GM12875 (cell line): ENCODE measurements at regions not wholly inside any gene's neighbourhood (a gene's known extent, or its start where the extent isn't known, plus 50 kb on each side); places are given as distances from the start of the nearest gene placed in this dataset.

ENCODE experiments used
- H3K4me3 ChIP-seq: one replicate; pipeline ENCODE4 v1.5.1; 2011; ENCODE audit warnings: low read depth, low read length, control low read depth
- TF ChIP-seq, protein P1 (sequence below): IDR thresholded peaks from 2 replicates; pipeline ENCODE4 v1.5.1; 2011; ENCODE audit warnings: low read depth, mild to moderate bottlenecking, control low read depth, inconsistent platforms, low read length, moderate library complexity, borderline replicate concordance; ENCODE audit not compliant: insufficient read depth

DNA sequence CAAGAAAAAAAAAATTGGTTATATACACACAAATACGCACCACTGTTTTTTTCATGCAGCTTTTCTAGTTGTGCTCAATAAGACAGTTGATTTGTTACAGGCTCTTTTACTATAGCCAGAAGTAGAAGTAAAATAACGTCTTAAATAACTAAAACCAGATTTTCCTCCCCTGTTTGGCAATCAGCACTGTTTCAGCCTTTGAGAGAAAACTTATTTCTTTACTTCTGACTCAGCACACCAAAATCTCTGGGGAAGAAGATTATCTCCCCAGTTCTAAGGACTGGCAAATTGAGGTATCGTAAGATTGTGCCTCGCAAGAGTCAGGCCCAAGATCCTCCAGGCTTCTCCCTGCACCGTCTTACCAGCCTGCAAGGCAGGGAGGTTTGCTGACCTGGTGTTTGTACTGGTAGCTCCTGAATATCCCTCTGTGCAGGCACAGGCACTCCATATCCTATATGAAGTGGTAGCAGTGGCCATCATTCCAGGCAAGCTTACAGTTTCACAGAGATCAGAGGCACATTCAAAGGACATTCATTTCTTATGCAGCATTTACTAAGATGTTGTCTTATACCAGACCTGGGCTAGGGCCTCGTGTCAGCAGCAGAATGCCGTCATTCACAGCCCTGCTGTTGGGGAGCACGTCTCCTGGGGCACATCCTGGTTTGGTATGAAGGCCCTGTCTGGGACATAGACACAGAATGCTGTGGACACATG lies 268.2 kb downstream of the ZNF536 start:
- TF ChIP-seq, protein P1, sequence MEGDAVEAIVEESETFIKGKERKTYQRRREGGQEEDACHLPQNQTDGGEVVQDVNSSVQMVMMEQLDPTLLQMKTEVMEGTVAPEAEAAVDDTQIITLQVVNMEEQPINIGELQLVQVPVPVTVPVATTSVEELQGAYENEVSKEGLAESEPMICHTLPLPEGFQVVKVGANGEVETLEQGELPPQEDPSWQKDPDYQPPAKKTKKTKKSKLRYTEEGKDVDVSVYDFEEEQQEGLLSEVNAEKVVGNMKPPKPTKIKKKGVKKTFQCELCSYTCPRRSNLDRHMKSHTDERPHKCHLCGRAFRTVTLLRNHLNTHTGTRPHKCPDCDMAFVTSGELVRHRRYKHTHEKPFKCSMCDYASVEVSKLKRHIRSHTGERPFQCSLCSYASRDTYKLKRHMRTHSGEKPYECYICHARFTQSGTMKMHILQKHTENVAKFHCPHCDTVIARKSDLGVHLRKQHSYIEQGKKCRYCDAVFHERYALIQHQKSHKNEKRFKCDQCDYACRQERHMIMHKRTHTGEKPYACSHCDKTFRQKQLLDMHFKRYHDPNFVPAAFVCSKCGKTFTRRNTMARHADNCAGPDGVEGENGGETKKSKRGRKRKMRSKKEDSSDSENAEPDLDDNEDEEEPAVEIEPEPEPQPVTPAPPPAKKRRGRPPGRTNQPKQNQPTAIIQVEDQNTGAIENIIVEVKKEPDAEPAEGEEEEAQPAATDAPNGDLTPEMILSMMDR = no peak
- no peak overlapping the region for H3K4me3 ChIP-seq

DNA sequence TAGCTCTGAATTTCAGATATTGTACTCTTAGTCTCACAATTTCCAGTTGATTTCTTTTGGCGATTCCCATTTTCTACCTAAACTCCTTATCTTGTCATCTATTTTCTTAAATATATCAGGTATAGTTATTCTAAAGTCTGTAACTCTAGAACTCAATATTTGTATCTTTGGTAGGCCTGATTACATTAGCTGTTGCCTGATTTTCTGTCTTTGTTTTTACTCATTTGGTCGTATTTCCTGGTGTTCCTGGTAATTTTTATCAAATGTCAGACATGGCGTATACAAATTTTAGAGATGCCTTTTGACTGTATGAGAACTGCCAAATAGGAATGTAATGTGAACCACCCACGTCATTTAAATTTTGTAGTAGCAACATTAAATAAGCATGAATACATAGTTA lies 266.7 kb downstream of the ZNF536 start:
- TF ChIP-seq, protein P1 = no peak

DNA sequence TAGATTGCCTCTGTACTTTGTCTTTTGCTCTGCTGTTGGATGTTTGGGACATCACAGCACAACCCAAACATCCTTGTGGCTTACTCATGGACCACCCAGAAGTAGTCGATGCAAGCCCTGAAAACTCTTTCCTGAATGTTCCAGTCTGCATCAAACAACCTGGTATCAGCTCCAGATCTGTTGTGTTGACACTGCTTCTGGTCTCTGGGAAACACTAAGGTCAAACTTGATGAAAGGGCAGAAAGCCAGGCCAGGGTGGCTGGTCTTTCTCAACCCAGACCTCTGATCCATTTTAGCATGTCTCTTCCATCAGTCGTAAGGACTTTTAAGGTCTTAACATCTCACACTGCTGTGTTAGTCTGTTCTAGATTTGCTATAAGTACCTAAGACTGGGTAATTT lies 265.7 kb downstream of the ZNF536 start:
- TF ChIP-seq, protein P1 = no peak

More for the DNA sequence above, 266.7 kb downstream of the ZNF536 start:
- no peak overlapping the region for H3K4me3 ChIP-seq

DNA sequence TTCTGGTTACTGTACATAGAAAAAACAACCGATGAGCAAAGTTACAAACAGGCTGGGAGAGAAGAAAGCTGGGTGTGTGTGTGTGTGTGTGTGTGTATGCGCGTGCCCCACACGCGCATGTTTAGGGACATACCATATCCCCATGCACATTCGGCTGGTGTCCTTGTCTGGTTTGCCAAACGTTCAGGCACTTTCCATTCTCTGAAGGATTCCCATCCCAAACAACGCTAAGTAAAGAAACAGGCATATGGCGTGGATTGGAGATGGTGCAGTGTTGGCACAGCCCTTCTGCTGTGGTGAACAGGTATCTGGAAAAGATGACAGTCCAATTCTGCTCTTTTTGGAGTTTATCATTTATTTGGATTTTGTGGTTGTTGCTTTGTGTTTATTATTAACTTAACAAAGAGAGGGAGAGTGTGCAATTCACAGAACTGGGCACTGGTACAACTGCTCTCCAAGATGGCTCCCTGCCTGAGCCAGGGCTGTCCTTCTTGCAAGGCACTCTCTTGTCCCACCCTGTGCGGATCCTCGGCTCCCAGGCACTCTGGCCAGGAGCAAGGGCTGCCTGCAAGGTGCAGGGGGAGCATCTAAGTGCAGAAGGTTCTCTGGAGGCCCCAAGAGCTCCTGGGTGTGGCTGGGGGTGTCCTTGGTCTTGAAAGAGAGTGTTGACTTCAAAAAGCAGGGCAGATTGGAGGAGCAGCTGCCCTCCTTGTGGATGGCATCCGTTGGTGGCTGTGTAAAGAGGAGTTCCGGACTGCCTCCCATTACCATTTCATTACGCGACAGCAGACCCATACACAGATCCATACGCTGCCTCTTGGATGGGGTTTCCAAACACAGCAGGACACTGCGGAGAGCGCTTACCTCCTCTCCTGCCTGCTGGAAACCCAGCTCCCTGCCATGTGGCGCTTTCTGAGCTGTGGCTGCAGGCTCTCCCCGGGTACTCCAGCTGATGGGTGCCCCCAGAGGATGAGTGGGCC lies 263.1 kb downstream of the ZNF536 start:
- TF ChIP-seq, protein P1 = no peak
- no peak overlapping the region for H3K4me3 ChIP-seq

More for the DNA sequence above, 265.7 kb downstream of the ZNF536 start:
- H3K4me3 ChIP-seq = no peak overlapping the region

DNA sequence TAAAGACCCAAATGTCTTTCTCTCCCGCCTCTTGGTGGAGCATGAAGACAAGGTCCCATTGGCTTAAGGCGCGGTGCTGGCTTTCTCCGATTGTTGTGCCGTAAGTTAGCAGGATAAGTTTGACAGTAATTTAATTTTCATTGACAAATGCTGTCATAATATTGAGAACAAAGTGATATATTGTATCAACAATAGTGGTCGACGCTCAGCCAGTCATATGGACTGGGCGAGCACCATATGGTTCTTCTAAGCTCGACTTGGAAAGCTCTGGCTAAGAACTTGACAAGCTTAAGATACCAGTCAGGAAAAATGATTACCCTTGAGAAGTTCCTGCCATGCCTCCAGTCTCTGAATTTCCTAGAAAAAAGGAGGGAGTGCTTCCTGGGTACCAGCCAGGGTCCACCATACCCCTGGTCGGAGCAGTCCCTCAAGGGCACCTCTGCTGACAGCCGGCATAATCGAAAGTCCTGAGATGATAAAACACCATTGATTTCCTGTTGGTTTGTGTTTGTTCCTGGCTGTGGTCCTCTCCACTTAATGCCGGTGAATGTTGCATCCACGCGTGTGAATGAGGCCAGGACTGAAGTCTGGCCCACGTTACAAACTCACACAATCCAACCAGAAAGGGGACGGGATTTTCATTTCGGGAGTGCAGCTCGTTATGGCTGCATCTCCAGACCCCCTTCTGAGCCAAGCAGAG lies 262.1 kb downstream of the ZNF536 start:
- no peak overlapping the region for H3K4me3 ChIP-seq
- TF ChIP-seq, protein P1 = no peak

DNA sequence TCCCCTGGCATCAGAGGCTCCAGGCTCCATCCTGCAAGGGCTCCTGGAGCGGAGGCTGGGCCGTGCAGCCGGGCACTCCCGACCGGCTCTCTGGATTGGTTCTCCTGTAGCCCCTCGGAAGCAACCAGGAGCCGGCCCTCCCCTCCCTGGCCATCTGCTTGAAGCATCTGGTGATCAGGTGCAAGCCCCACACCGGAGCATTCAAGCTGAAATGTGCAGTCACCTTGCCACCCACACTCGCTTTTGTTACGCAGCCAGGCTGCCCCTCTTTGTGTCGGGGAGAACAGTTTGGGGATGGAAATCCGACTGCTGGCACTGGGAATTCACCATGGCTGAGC lies 258.8 kb downstream of the ZNF536 start:
- no peak overlapping the region for H3K4me3 ChIP-seq
- TF ChIP-seq, protein P1 = no peak
